ENCODE measurements at regions not wholly inside any gene's neighbourhood (a gene's known extent, or its start where the extent isn't known, plus 50 kb on each side); places are given as distances from the start of the nearest gene placed in this dataset.

DNA sequence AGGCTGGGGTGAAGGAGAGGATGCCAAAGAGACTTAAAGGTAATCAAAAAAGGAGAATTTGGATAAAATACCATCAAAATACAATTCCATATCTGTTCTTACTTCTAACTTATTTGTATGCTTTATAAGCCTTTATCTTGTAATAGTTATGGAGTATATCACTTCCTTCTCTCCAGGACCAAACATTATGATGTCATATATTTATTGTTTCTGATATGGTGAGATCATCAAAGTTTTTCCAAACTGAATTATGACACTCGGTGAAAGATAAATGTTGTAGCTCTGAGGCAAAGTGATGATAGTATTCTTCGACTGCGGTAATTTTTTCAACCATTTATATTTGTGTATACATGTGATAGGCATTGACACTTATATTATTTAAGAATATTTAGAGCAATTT lies 619.3 kb upstream of the TECRL start:
- DNase-seq (ENCODE audit: extremely low spot score): no peak
- Histone ChIP-seq H3K4me3 (no peak overlapping the region), H3K9me3 (no peaks in the 10 kb centered on the region), H3K4me1 (no peaks in the 10 kb centered on the region), H3K36me3 (no peaks in the 10 kb centered on the region), H3K27me3 (peaks cover 0 to 4% (median 0%) of the 10 kb centered on the region in 4 donors), H3K27ac (replicated peaks in 1 of 4) (no peak overlapping the region)
- TF ChIP-seq CTCF (IDR thresholded peaks at IDR 0.05) (no peak), EP300 (IDR thresholded peaks at IDR 0.05) (no peak), POLR2A (IDR thresholded peaks at IDR 0.05; ENCODE audit: low read depth) (no peak), POLR2AphosphoS5 (IDR thresholded peaks at IDR 0.05) (no peak)
- intact Hi-C loops (cut with DNase I): no loop called here
- 94% methylated on average over 3 of the region's 3 CpGs for WGBS

DNA sequence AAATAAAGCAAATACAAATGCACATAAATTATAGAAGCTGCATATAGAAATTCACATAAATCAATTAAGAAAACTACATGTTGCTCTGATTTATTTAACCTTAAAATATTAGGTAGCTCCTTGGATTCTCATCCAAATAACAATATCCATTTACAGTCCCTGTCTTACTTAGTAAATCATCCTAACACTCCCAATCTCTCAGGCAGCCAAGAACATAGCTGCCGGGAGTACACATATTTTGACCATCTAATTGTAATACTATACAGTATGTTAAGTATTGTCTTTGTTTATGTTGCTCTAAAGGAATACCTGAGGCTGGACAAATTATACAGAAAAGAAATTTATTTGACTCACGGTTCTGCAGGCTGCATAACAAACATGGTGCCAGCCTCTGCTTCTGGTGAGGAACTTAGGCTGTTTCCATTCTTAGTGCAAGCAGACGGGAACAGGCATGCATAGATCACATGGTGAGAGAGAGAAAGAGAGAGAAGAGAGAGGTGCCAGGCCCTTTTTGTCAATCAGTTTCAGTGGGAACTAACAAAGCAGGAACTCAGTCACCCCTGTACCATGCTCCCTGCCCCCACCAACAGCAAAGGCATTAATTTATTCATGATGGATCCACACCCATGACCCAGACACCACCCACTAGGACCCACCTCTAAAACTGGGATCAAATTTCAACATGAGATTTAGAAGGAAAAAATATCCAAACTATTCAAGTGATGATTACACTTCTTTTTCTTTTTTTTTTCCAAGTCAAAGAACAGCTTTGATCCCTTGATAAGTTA lies 614.8 kb upstream of the TECRL start:
- no peak for DNase-seq (ENCODE audit: extremely low spot score)
- 48% methylated on average over 3 of the region's 3 CpGs for WGBS
- no peak overlapping the region for H3K27ac ChIP-seq (replicated peaks in 1 of 4)
- intact Hi-C loops (cut with DNase I): no loop called here
- H3K27me3 ChIP-seq: no peaks in the 10 kb centered on the region
- no peaks in the 10 kb centered on the region for H3K4me1 ChIP-seq
- H3K36me3 ChIP-seq: no peaks in the 10 kb centered on the region
- TF ChIP-seq POLR2A (IDR thresholded peaks at IDR 0.05; ENCODE audit: low read depth): no peak
- TF ChIP-seq CTCF (IDR thresholded peaks at IDR 0.05): no peak
- no peak for TF ChIP-seq EP300 (IDR thresholded peaks at IDR 0.05)
- no peak for TF ChIP-seq POLR2AphosphoS5 (IDR thresholded peaks at IDR 0.05)
- no peaks in the 10 kb centered on the region for H3K9me3 ChIP-seq
- H3K4me3 ChIP-seq: no peak overlapping the region

DNA sequence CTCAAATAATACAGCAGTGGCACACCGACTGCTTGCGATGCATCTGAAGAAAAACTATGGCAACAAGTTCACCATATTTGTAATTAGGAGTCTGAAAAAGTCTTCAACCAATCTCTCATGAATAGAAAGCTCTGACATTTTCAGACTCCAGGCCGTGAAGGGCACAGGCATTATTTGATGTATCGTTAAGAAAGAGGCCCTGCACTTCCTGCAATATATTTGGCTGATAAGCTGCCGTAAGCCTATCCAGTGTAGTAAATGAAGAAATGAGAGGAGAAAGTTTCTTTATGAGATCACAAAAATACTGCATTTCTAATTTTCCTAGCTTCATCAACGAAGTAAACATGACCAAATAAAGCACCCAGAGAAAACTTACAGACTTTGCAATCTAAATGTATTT lies 613.8 kb upstream of the TECRL start:
- TF ChIP-seq POLR2A (IDR thresholded peaks at IDR 0.05; ENCODE audit: low read depth) (no peak), POLR2AphosphoS5 (IDR thresholded peaks at IDR 0.05) (no peak), CTCF (IDR thresholded peaks at IDR 0.05) (no peak), EP300 (IDR thresholded peaks at IDR 0.05) (no peak)

GRCh38 chr4:65021737-65022136 lies 612.5 kb upstream of the TECRL start:
- no peaks in the 10 kb centered on the region for H3K9me3 ChIP-seq
- H3K27ac ChIP-seq (replicated peaks in 1 of 4): no peak overlapping the region
- TF ChIP-seq POLR2AphosphoS5 (IDR thresholded peaks at IDR 0.05) (no peak), POLR2A (IDR thresholded peaks at IDR 0.05; ENCODE audit: low read depth) (no peak), CTCF (IDR thresholded peaks at IDR 0.05) (no peak), EP300 (IDR thresholded peaks at IDR 0.05) (no peak)
- intact Hi-C loops (cut with DNase I): no loop called here
- H3K4me1 ChIP-seq: no peaks in the 10 kb centered on the region
- H3K4me3 ChIP-seq: no peak overlapping the region
- no peak for DNase-seq (ENCODE audit: extremely low spot score)
- no peaks in the 10 kb centered on the region for H3K27me3 ChIP-seq
- no peaks in the 10 kb centered on the region for H3K36me3 ChIP-seq

More for the DNA sequence above, 613.8 kb upstream of the TECRL start:
- no peaks in the 10 kb centered on the region for H3K27me3 ChIP-seq
- no peaks in the 10 kb centered on the region for H3K4me1 ChIP-seq
- no peaks in the 10 kb centered on the region for H3K9me3 ChIP-seq
- H3K36me3 ChIP-seq: no peaks in the 10 kb centered on the region
- 59% methylated on average over 6 of the region's 6 CpGs for WGBS
- intact Hi-C loops (cut with DNase I): no loop called here
- H3K27ac ChIP-seq (replicated peaks in 1 of 4): no peak overlapping the region
- no peak overlapping the region for H3K4me3 ChIP-seq
- DNase-seq (ENCODE audit: extremely low spot score): no peak

GRCh38 chr4:65021149-65021548 lies 611.9 kb upstream of the TECRL start:
- H3K36me3 ChIP-seq: no peaks in the 10 kb centered on the region
- TF ChIP-seq POLR2A (IDR thresholded peaks at IDR 0.05; ENCODE audit: low read depth) (no peak), POLR2AphosphoS5 (IDR thresholded peaks at IDR 0.05) (no peak), EP300 (IDR thresholded peaks at IDR 0.05) (no peak), CTCF (IDR thresholded peaks at IDR 0.05) (no peak)
- no peaks in the 10 kb centered on the region for H3K27me3 ChIP-seq
- no peak overlapping the region for H3K27ac ChIP-seq (replicated peaks in 1 of 4)
- no peak for DNase-seq (ENCODE audit: extremely low spot score)
- WGBS: 69% methylated on average over 2 of the region's 2 CpGs
- no peaks in the 10 kb centered on the region for H3K9me3 ChIP-seq
- no peaks in the 10 kb centered on the region for H3K4me1 ChIP-seq
- H3K4me3 ChIP-seq: no peak overlapping the region
- intact Hi-C loops (cut with DNase I): no loop called here
